GM13977 (cell line): ENCODE measurements at regions not wholly inside any gene's neighbourhood (a gene's known extent, or its start where the extent isn't known, plus 50 kb on each side); places are given as distances from the start of the nearest gene placed in this dataset.
A peak's percentile ranks its signal among the peaks of the same experiment; 100 is the strongest.

Source experiments
- DNase-seq: peaks from one replicate; pipeline ENCODE4 v3.0.0; 2012; ENCODE audit warnings: low spot score
- CTCF ChIP-seq: IDR thresholded peaks from 2 replicates; pipeline ENCODE4 v1.5.1; 2012; ENCODE audit warnings: mild to moderate bottlenecking, control low read depth; ENCODE audit not compliant: insufficient read depth; ENCODE audit errors: extremely low read depth, missing control alignments
- in situ Hi-C: fragments of 300-500 bp; cut with MboI; formaldehyde crosslinking; loops from one replicate; pipeline ENCODE4 v1.12.0; 2022; ENCODE audit warnings: low sequenced_read_pairs, low pct_unique_long_range_greater_than_20kb, mixed read lengths, inconsistent platforms; ENCODE audit not compliant: unreplicated experiment

GRCh38 chr2:151037434-151037833, 224.2 kb downstream of the RBM43 start:
- no peak for TF ChIP-seq CTCF
- in situ Hi-C loops = loop anchor here (25.0 kb wide), 1 partner anchor 1450 kb away; the partner anchor contains the start of gene MMADHC
- no peak for DNase-seq

- TF ChIP-seq CTCF = no peak
- no peak for DNase-seq
- in situ Hi-C loops = loop anchor here (25.0 kb wide), 1 partner anchor 1446 kb away; the partner anchor contains the start of gene MMADHC
These were observed 228.1 kb downstream of the RBM43 start for GRCh38 chr2:151033271-151034248.

DNA sequence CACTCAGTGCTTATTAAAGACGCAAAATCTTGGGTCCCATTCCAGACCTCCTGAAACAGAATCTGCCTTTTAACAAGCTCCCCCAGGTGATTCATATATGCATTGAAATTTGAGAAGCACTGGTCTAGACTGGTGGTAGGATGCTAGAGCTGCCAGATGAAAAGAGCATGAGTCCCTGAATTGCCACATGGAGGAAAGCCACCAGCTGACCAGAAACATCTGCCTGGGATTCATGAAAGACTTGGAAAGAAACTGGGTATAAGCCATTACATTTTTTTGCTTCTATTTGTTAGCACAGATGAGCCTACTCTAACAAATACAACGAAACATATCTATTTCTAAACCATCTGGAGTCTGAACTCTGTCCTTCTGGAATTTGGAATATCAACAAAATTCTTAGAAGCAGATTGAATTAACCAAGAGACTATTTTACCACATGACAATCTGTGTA, 228.9 kb downstream of the RBM43 start:
- DNase-seq = no peak
- in situ Hi-C loops = loop anchor here (25.0 kb wide), 1 partner anchor 1445 kb away; the partner anchor contains the start of gene MMADHC
- no peak for TF ChIP-seq CTCF

DNA sequence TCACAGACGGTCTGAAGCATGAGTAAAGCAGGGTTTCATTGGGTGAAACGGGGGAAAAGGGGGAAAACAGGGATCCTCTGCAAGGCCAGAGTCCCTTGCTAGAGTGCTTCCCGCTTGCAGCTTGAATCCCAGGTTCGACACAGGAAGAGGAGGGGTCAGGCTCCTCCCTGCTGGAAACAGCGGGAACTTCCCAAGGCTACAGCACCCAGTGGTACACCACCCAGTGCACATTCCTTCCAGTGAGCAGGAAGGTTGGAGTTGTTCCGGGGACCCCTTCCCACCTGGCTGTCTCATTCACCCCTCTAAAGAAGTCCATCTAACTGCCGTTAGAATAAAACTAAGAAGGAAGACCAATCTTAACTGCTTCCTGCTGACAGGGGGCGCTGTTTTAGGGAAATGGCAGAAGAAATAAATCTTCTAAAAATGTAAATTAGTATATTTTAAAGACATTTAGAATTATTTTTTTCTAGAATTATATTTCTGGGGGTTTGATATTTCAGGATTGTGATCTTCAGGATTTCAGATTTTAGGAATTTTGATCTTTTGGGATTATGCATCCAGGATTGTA, 230.9 kb downstream of the RBM43 start:
- TF ChIP-seq CTCF = peak; percentile 30
- in situ Hi-C loops = loop anchor here (25.0 kb wide), 1 partner anchor 1443 kb away; the partner anchor contains the start of gene MMADHC
- DNase-seq = no peak

DNA sequence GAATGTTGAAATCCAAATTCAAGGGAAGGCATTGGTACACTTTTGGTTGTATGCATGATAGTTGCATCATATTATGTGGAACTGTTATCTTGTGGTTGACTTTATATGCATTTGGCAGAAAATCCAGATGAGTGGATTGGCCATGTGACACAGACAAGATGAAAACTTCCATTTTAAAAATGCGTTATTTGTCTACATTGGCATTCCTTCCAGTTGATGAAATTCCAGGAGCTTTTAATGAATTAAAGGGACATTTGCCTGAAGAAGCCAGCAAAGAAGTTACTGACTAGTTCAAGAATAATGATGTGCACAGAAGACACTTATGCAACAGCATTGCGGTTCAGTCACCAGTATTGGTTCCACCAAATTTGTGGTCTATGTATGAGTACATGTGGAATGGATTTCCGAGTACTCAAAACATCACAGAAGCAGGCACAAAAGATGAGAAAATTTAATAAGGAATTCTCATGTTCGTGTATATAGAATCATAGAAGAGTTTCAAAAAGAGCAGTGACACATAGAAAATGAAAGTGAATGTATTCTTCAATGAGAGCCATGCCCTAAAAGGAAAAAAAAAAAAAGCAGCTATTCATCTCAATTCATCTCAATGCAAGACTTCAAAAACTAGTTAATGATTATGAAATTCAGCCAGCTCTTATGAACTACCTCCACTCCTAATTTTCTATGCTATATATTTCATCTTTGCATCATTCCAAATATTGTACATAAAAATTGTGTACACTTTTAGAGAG, 232.1 kb downstream of the RBM43 start:
- no peak for DNase-seq
- in situ Hi-C loops = loop anchor here (25.0 kb wide), 1 partner anchor 1442 kb away; the partner anchor contains the start of gene MMADHC
- no peak for TF ChIP-seq CTCF

- no peak for DNase-seq
- in situ Hi-C loops = loop anchor here (25.0 kb wide), 1 partner anchor 1441 kb away; the partner anchor contains the start of gene MMADHC
- no peak for TF ChIP-seq CTCF
These were observed 232.9 kb downstream of the RBM43 start for GRCh38 chr2:151028691-151029176.
